ENCODE measurements at regions not wholly inside any gene's neighbourhood (a gene's known extent, or its start where the extent isn't known, plus 50 kb on each side); places are given as distances from the start of the nearest gene placed in this dataset.
"Not testable (repeated sequence)": the region's sequence is repeated elsewhere in the genome, so short reads cannot be mapped to it uniquely, and the experiment has no call there.

GRCh38 chr6:92121228-92121627 is 1298.1 kb downstream of the EPHA7 start:
- no peak for DNase-seq

- DNase-seq = no peak
Measured at GRCh38 chr6:92117800-92118199, 1301.6 kb downstream of the EPHA7 start.

- DNase-seq = no peak
Measured at GRCh38 chr6:92114797-92115196, 1304.6 kb downstream of the EPHA7 start.

- DNase-seq = no peak
Measured at GRCh38 chr6:92114091-92114675, 1305.2 kb downstream of the EPHA7 start.

GRCh38 chr6:92111386-92111785 is 1308.0 kb downstream of the EPHA7 start:
- DNase-seq = no peak

GRCh38 chr6:92110403-92110802 is 1309.0 kb downstream of the EPHA7 start:
- no peak for DNase-seq

GRCh38 chr6:92109956-92110355 is 1309.4 kb downstream of the EPHA7 start:
- no peak for DNase-seq

GRCh38 chr6:92109256-92109655 is 1310.1 kb downstream of the EPHA7 start:
- DNase-seq = no peak

- DNase-seq = no peak
Measured at GRCh38 chr6:92086750-92087149, 1332.6 kb downstream of the EPHA7 start.

- not testable (repeated sequence) for DNase-seq
Measured at GRCh38 chr6:92083914-92084313, 1335.4 kb downstream of the EPHA7 start.

- DNase-seq = no peak
Measured at GRCh38 chr6:92072387-92072786, 1347.0 kb downstream of the EPHA7 start.

GRCh38 chr6:92069781-92070180 is 1349.6 kb downstream of the EPHA7 start:
- DNase-seq = no peak

GRCh38 chr6:92052513-92052912 is 1366.8 kb downstream of the EPHA7 start:
- no peak for DNase-seq

- DNase-seq = no peak
Measured at GRCh38 chr6:92050216-92050615, 1369.1 kb downstream of the EPHA7 start.

- DNase-seq = no peak
Measured at GRCh38 chr6:92047860-92048259, 1371.5 kb downstream of the EPHA7 start.

GRCh38 chr6:92047152-92047850 is 1372.1 kb downstream of the EPHA7 start:
- no peak for DNase-seq

GRCh38 chr6:92044312-92044711 is 1375.0 kb downstream of the EPHA7 start:
- no peak for DNase-seq

GRCh38 chr6:92043777-92044176 is 1375.6 kb downstream of the EPHA7 start:
- DNase-seq = no peak

- DNase-seq = no peak
Measured at GRCh38 chr6:92026878-92027277, 1392.5 kb downstream of the EPHA7 start.

GRCh38 chr6:92024881-92025280 is 1394.5 kb downstream of the EPHA7 start:
- DNase-seq = no peak

- DNase-seq = no peak
Measured at GRCh38 chr6:92024110-92024509, 1395.2 kb downstream of the EPHA7 start.

- DNase-seq = no peak
Measured at GRCh38 chr6:92023410-92023966, 1395.9 kb downstream of the EPHA7 start.

- no peak for DNase-seq
Measured at GRCh38 chr6:92011681-92012245, 1407.6 kb downstream of the EPHA7 start.
